HG03175 (cell line): ENCODE measurements at regions not wholly inside any gene's neighbourhood (a gene's known extent, or its start where the extent isn't known, plus 50 kb on each side); places are given as distances from the start of the nearest gene placed in this dataset.
A peak's percentile ranks its signal among the peaks of the same experiment; 100 is the strongest.

Experiments used
- ATAC-seq: cut with Tn5 transposase; IDR thresholded peaks from one replicate; pipeline ENCODE4 v1.9.1; 2021; ENCODE audit warnings: mild to moderate bottlenecking, moderate library complexity; ENCODE audit not compliant: unreplicated experiment

- ATAC-seq = no peak
Observed at GRCh38 chr7:41536873-41537665, 165.8 kb downstream of the INHBA start.

GRCh38 chr7:41536122-41536872 is 166.6 kb downstream of the INHBA start:
- no peak for ATAC-seq

- ATAC-seq = no peak
Observed at GRCh38 chr7:41529831-41530230, 173.1 kb downstream of the INHBA start.

GRCh38 chr7:41524876-41525275 is 178.0 kb downstream of the INHBA start:
- no peak for ATAC-seq

- no peak for ATAC-seq
Observed at GRCh38 chr7:41520445-41520844, 182.4 kb downstream of the INHBA start.

GRCh38 chr7:41517771-41518170 is 185.1 kb downstream of the INHBA start:
- no peak for ATAC-seq

- no peak for ATAC-seq
Observed at GRCh38 chr7:41508755-41509154, 194.1 kb downstream of the INHBA start.

GRCh38 chr7:41507686-41508268 is 195.1 kb downstream of the INHBA start:
- ATAC-seq = no peak

GRCh38 chr7:41504214-41504980 is 198.5 kb downstream of the INHBA start:
- ATAC-seq = no peak

- ATAC-seq = no peak
Observed at GRCh38 chr7:41503438-41503837, 199.5 kb downstream of the INHBA start.

- ATAC-seq = no peak
Observed at GRCh38 chr7:41501466-41501865, 201.4 kb downstream of the INHBA start.

- ATAC-seq = no peak
Observed at GRCh38 chr7:41501006-41501405, 201.9 kb downstream of the INHBA start.

- ATAC-seq = no peak
Observed at GRCh38 chr7:41492603-41493002, 210.3 kb downstream of the INHBA start.

- no peak for ATAC-seq
Observed at GRCh38 chr7:41491883-41492471, 210.9 kb downstream of the INHBA start.

- no peak for ATAC-seq
Observed at GRCh38 chr7:41491308-41491707, 211.6 kb downstream of the INHBA start.

- ATAC-seq = no peak
Observed at GRCh38 chr7:41489885-41490284, 213.0 kb downstream of the INHBA start.

- ATAC-seq = no peak
Observed at GRCh38 chr7:41487229-41487940, 215.5 kb downstream of the INHBA start.

GRCh38 chr7:41481353-41481752 is 221.5 kb downstream of the INHBA start:
- no peak for ATAC-seq

- peak; percentile 50 for ATAC-seq
Observed at GRCh38 chr7:41478187-41478586, 224.7 kb downstream of the INHBA start.

- no peak for ATAC-seq
Observed at GRCh38 chr7:41476460-41476803, 226.5 kb downstream of the INHBA start.
